Body of pancreas (tissue), 4 donors: ENCODE measurements at regions not wholly inside any gene's neighbourhood (a gene's known extent, or its start where the extent isn't known, plus 50 kb on each side); places are given as distances from the start of the nearest gene placed in this dataset.

Experiments used
- POLR2A ChIP-seq, 3 donors: fragments of 450-650 bp; IDR thresholded peaks; one replicate each; pipeline ENCODE4 v1.6.1; 2016; ENCODE audit warnings: antibody characterized with exemption in 3 of 3, mild to moderate bottlenecking in 2 of 3
- TF ChIP-seq, protein P1 (sequence below), 7 experiments: fragments of 450-650 bp in 4 of 7; fragments of 200-600 bp in 3 of 7; sonication (generic) in 3 of 7; IDR thresholded peaks; one replicate each; pipeline ENCODE4 v1.5.1; 2016 to 2019; ENCODE audit warnings: antibody characterized with exemption in 7 of 7

DNA sequence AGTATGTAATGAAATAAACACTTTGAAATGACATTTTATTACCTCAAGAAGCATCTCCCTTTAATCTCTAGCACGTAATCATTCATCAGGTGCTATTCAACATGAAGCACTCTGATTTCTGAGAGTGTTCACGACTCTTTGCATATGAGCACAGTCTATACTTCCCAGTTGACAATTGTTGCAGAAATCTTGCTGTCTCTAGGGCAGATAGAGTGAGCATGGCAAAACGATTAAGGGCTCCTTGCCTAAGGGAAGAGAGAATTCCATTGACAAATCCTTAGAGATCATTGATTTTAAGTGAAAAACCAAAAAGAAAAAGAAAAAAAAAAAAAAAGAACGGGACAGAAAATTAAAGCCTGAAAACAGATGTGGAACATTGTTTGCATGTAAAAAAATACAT, 107.6 kb downstream of the C12orf50 start:
- TF ChIP-seq, protein P1, sequence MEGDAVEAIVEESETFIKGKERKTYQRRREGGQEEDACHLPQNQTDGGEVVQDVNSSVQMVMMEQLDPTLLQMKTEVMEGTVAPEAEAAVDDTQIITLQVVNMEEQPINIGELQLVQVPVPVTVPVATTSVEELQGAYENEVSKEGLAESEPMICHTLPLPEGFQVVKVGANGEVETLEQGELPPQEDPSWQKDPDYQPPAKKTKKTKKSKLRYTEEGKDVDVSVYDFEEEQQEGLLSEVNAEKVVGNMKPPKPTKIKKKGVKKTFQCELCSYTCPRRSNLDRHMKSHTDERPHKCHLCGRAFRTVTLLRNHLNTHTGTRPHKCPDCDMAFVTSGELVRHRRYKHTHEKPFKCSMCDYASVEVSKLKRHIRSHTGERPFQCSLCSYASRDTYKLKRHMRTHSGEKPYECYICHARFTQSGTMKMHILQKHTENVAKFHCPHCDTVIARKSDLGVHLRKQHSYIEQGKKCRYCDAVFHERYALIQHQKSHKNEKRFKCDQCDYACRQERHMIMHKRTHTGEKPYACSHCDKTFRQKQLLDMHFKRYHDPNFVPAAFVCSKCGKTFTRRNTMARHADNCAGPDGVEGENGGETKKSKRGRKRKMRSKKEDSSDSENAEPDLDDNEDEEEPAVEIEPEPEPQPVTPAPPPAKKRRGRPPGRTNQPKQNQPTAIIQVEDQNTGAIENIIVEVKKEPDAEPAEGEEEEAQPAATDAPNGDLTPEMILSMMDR (IDR thresholded peaks at IDR 0.05), result no peak
- TF ChIP-seq POLR2A (IDR thresholded peaks at IDR 0.05), result no peak
